Smooth muscle cell (in vitro differentiated cells): ENCODE measurements at regions not wholly inside any gene's neighbourhood (a gene's known extent, or its start where the extent isn't known, plus 50 kb on each side); places are given as distances from the start of the nearest gene placed in this dataset.
"Not testable (repeated sequence)": the region's sequence is repeated elsewhere in the genome, so short reads cannot be mapped to it uniquely, and the experiment has no call there.

ENCODE experiments used
- DNase-seq: peaks from one replicate; lab custom pipeline; 2025; ENCODE audit not compliant: unreplicated experiment; lab: John Stamatoyannopoulos, UW
- H2AFZ ChIP-seq: fragments of 200-600 bp; sonication (generic); 2 replicates; pipeline ENCODE4 v1.6.0; 2016; ENCODE audit warnings: antibody characterized with exemption, low read depth, mild to moderate bottlenecking
- H3F3A ChIP-seq: fragments of 200-600 bp; sonication (generic); 2 replicates; pipeline ENCODE4 v1.6.0; 2017; ENCODE audit warnings: antibody characterized with exemption, low read depth
- H3K27ac ChIP-seq: fragments of 200-600 bp; sonication (generic); 2 replicates; pipeline ENCODE4 v1.5.1; 2016; ENCODE audit warnings: low read depth, mild to moderate bottlenecking
- H3K27me3 ChIP-seq: fragments of 200-600 bp; sonication (generic); 2 replicates; pipeline ENCODE4 v1.6.1; 2016; ENCODE audit warnings: low read depth, mild to moderate bottlenecking
- H3K36me3 ChIP-seq: fragments of 200-600 bp; sonication (generic); 2 replicates; pipeline ENCODE4 v1.5.1; 2016; ENCODE audit warnings: low read depth
- H3K4me1 ChIP-seq: fragments of 200-600 bp; sonication (generic); 2 replicates; pipeline ENCODE4 v1.5.1; 2016; ENCODE audit warnings: low read depth
- H3K4me2 ChIP-seq: fragments of 200-600 bp; sonication (generic); 2 replicates; pipeline ENCODE4 v1.6.0; 2016; ENCODE audit warnings: mild to moderate bottlenecking
- H3K4me3 ChIP-seq: fragments of 200-600 bp; sonication (generic); 2 replicates; pipeline ENCODE4 v1.5.1; 2016; ENCODE audit warnings: mild to moderate bottlenecking
- H3K79me2 ChIP-seq: fragments of 200-600 bp; sonication (generic); 2 replicates; pipeline ENCODE4 v1.6.0; 2016; ENCODE audit warnings: low read depth, mild to moderate bottlenecking
- H3K9ac ChIP-seq: fragments of 200-600 bp; sonication (generic); 2 replicates; pipeline ENCODE4 v1.6.0; 2016; ENCODE audit warnings: low read depth
- H3K9me3 ChIP-seq: fragments of 200-600 bp; sonication (generic); replicated peaks from 2 replicates; pipeline ENCODE4 v1.5.1; 2016; ENCODE audit warnings: low read depth
- H4K20me1 ChIP-seq: fragments of 200-600 bp; sonication (generic); 2 replicates; pipeline ENCODE4 v1.6.0; 2016; ENCODE audit warnings: low read depth
- CTCF ChIP-seq: fragments of 200-600 bp; sonication (generic); IDR thresholded peaks from 2 replicates; pipeline ENCODE4 v1.5.1; 2017; ENCODE audit warnings: borderline replicate concordance, mild to moderate bottlenecking, antibody characterized with exemption; ENCODE audit not compliant: insufficient read depth, poor library complexity, severe bottlenecking
- WGBS: methylation state at CpG from one replicate; pipeline ENCODE4 v1.1.7; 2016; ENCODE audit warnings: low lambda C conversion rate; 5-methylcytosine and 5-hydroxymethylcytosine counted together

GRCh38 chr3:165503825-165504224 is 307.6 kb upstream of the SLITRK3 start:
- Histone ChIP-seq H4K20me1 (no peaks in the 10 kb centered on the region), H3K4me3 (no peak overlapping the region), H3F3A (no peaks in the 10 kb centered on the region), H3K79me2 (no peaks in the 10 kb centered on the region), H3K36me3 (no peaks in the 10 kb centered on the region), H3K9ac (no peak overlapping the region), H2AFZ (no peak overlapping the region), H3K27me3 (peaks cover 2% of the 10 kb centered on the region), H3K9me3 (no peaks in the 10 kb centered on the region), H3K27ac (no peak overlapping the region), H3K4me1 (peaks cover 12% of the 10 kb centered on the region), H3K4me2 (no peak overlapping the region)
- WGBS, result 86% methylated on average over 4 of the region's 4 CpGs
- no peak for TF ChIP-seq CTCF
- DNase-seq, result no peak

GRCh38 chr3:165503346-165503745 is 307.2 kb upstream of the SLITRK3 start:
- Histone ChIP-seq H3K27me3 (peaks cover 6% of the 10 kb centered on the region), H3F3A (no peaks in the 10 kb centered on the region), H3K4me2 (no peak overlapping the region), H3K4me1 (peaks cover 12% of the 10 kb centered on the region), H3K36me3 (no peaks in the 10 kb centered on the region), H3K4me3 (no peak overlapping the region), H3K79me2 (no peaks in the 10 kb centered on the region), H2AFZ (no peak overlapping the region), H3K27ac (no peak overlapping the region), H3K9me3 (no peaks in the 10 kb centered on the region), H4K20me1 (no peaks in the 10 kb centered on the region), H3K9ac (no peak overlapping the region)
- TF ChIP-seq CTCF, result no peak
- DNase-seq, result no peak

DNA sequence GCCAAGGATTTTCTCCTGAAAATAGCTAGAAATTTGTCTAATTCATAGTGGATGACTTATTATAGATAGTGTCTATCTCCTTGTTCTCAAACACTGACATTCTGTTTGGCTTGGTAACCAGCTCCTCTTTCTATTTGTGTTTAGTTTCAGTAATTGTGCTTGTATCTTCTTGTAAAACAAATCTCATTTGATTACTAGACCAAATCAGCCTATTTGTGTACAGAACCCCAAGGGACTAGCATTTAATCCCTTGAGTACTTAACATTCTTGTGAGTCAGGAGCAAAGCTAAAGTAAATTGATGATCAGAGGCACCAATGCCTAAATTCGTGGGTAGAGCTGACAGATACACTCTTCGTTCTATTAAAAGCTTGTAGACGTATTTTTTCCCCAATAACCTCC is 306.5 kb upstream of the SLITRK3 start:
- H3K79me2 ChIP-seq, result no peaks in the 10 kb centered on the region
- no peaks in the 10 kb centered on the region for H4K20me1 ChIP-seq
- H3F3A ChIP-seq, result no peaks in the 10 kb centered on the region
- H3K27me3 ChIP-seq, result peaks cover 6% of the 10 kb centered on the region
- H3K4me1 ChIP-seq, result peaks cover 12% of the 10 kb centered on the region
- H3K27ac ChIP-seq, result no peak overlapping the region
- no peak overlapping the region for H2AFZ ChIP-seq
- no peaks in the 10 kb centered on the region for H3K9me3 ChIP-seq
- no peak overlapping the region for H3K9ac ChIP-seq
- no peak overlapping the region for H3K4me2 ChIP-seq
- no peaks in the 10 kb centered on the region for H3K36me3 ChIP-seq
- 34% methylated on average over 3 of the region's 3 CpGs for WGBS
- no peak for DNase-seq
- no peak for TF ChIP-seq CTCF
- H3K4me3 ChIP-seq, result no peak overlapping the region

- H4K20me1 ChIP-seq, H3K36me3 ChIP-seq, H3K79me2 ChIP-seq, DNase-seq, H3K27me3 ChIP-seq, H2AFZ ChIP-seq, H3F3A ChIP-seq, H3K9ac ChIP-seq, H3K4me3 ChIP-seq, H3K4me2 ChIP-seq, H3K27ac ChIP-seq, H3K9me3 ChIP-seq: not testable (repeated sequence)
- WGBS, result 77% methylated on average over 4 of the region's 4 CpGs
- peaks cover 12% of the 10 kb centered on the region for H3K4me1 ChIP-seq
Observed at GRCh38 chr3:165498742-165499141, 302.6 kb upstream of the SLITRK3 start.
